SK-N-SH (cell line): ENCODE measurements at regions not wholly inside any gene's neighbourhood (a gene's known extent, or its start where the extent isn't known, plus 50 kb on each side); places are given as distances from the start of the nearest gene placed in this dataset.

Experiments used
- CTCF ChIA-PET: fragments of 300-600, 350-600 bp; formaldehyde crosslinking; extraction: SDS; loops from one replicate; lab custom pipeline; 2021; lab: Yijun Ruan, JAX
- POLR2A ChIA-PET: fragments of 350-600 bp; sonication (Branson Sonifier 250); formaldehyde crosslinking; extraction: SDS; loops from one replicate; lab custom pipeline; 2020; ENCODE audit warnings: antibody characterized with exemption, inconsistent platforms; lab: Yijun Ruan, JAX
- DNase-seq: peaks from one replicate; pipeline ENCODE4 v3.0.0; 2012
- H2AFZ ChIP-seq: fragments of 200-600 bp; sonication (generic); 2 replicates; pipeline ENCODE4 v1.8.1; 2016; ENCODE audit warnings: antibody characterized with exemption, mild to moderate bottlenecking, low read depth
- H3F3A ChIP-seq: fragments of 200-600 bp; sonication (generic); replicated peaks from 2 replicates; pipeline ENCODE3; 2016; ENCODE audit warnings: antibody characterized with exemption, mild to moderate bottlenecking; ENCODE audit not compliant: insufficient read depth
- H3K27ac ChIP-seq, 2 experiments: fragments of 200-500 bp in 1 of 2; fragments of 200-600 bp in 1 of 2; sonication (Bioruptor generic) in 1 of 2; sonication (generic), shearing (Covaris generic) in 1 of 2; 2 replicates each; pipeline versions ENCODE4 v1.5.1 to v1.6.1; 2014 to 2016; ENCODE audit warnings: low read depth in 2 of 2, inconsistent platforms in 1 of 2, low read length in 1 of 2, mild to moderate bottlenecking in 1 of 2, mixed read lengths in 1 of 2
- H3K27me3 ChIP-seq: fragments of 200-600 bp; sonication (generic), shearing (Covaris generic); 2 replicates; pipeline ENCODE4 v1.6.1; 2016; ENCODE audit warnings: mixed run types; ENCODE audit not compliant: insufficient read depth
- H3K36me3 ChIP-seq, 2 experiments: fragments of 200-500 bp in 1 of 2; fragments of 200-600 bp in 1 of 2; sonication (Bioruptor generic) in 1 of 2; sonication (generic) in 1 of 2; replicated peaks in 1 of 2; 2 replicates each; pipeline versions ENCODE3 to v1.5.1; 2014 to 2016; ENCODE audit warnings: low read length in 1 of 2, mild to moderate bottlenecking in 1 of 2; ENCODE audit not compliant: insufficient read depth in 2 of 2, control insufficient read depth in 1 of 2
- H3K4me1 ChIP-seq, 2 experiments: fragments of 200-500 bp in 1 of 2; fragments of 200-600 bp in 1 of 2; sonication (Bioruptor generic) in 1 of 2; sonication (generic), shearing (Covaris generic) in 1 of 2; 2 replicates each; pipeline versions ENCODE4 v1.5.1 to v1.6.1; 2014 to 2016; ENCODE audit warnings: low read depth in 1 of 2, low read length in 1 of 2, mixed run types in 1 of 2; ENCODE audit not compliant: insufficient read depth in 2 of 2, control insufficient read depth in 1 of 2
- H3K4me2 ChIP-seq: fragments of 200-600 bp; sonication (generic), shearing (Covaris generic); 2 replicates; pipeline ENCODE4 v1.6.1; 2017; ENCODE audit warnings: mixed run types
- H3K4me3 ChIP-seq, 2 experiments: fragments of 200-500 bp in 1 of 2; fragments of 200-600 bp in 1 of 2; sonication (Bioruptor generic) in 1 of 2; sonication (generic), shearing (Covaris generic) in 1 of 2; 2 replicates each; pipeline versions ENCODE4 v1.5.1 to v1.8.1; 2014 to 2016; ENCODE audit warnings: low read depth in 2 of 2, inconsistent platforms in 1 of 2, low read length in 1 of 2, mild to moderate bottlenecking in 1 of 2, mixed read lengths in 1 of 2, moderate library complexity in 1 of 2
- H3K79me2 ChIP-seq: fragments of 200-600 bp; sonication (generic); 2 replicates; pipeline ENCODE4 v1.8.1; 2017; ENCODE audit warnings: mild to moderate bottlenecking; ENCODE audit not compliant: insufficient read depth
- H3K9ac ChIP-seq: fragments of 200-600 bp; sonication (generic); 2 replicates; pipeline ENCODE4 v1.6.1; 2017; ENCODE audit warnings: mixed run types
- H3K9me2 ChIP-seq: fragments of 200-600 bp; sonication (generic); 2 replicates; pipeline ENCODE4 v1.6.1; 2017; ENCODE audit warnings: mixed run types
- H3K9me3 ChIP-seq: fragments of 200-600 bp; sonication (generic); 2 replicates; pipeline ENCODE4 v1.6.1; 2017; ENCODE audit warnings: mixed run types, mild to moderate bottlenecking, moderate library complexity
- H4K20me1 ChIP-seq: fragments of 200-600 bp; sonication (generic); 2 replicates; pipeline ENCODE4 v1.6.1; 2017; ENCODE audit warnings: mild to moderate bottlenecking, mixed run types; ENCODE audit not compliant: insufficient read depth
- CHD2 ChIP-seq: fragments of 150-350 bp; IDR thresholded peaks from 2 replicates; pipeline ENCODE4 v1.6.1; 2018; ENCODE audit warnings: low read length; ENCODE audit not compliant: partially characterized antibody
- ELF1 ChIP-seq: IDR thresholded peaks from 2 replicates; pipeline ENCODE4 v1.4.0; 2012
- EZH2phosphoT487 ChIP-seq: fragments of 200-600 bp; sonication (generic); IDR thresholded peaks from 2 replicates; pipeline ENCODE4 v1.6.1; 2017; ENCODE audit warnings: low read depth, mixed run types, mild to moderate bottlenecking, antibody characterized with exemption, moderate library complexity, borderline replicate concordance
- FOXJ3 ChIP-seq: sonication (generic); formaldehyde crosslinking; IDR thresholded peaks from 2 replicates; pipeline ENCODE4 v1.5.1; 2020; ENCODE audit warnings: mild to moderate bottlenecking, missing genetic modification reagents
- GABPA ChIP-seq: IDR thresholded peaks from 2 replicates; pipeline ENCODE4 v1.4.0; 2012; ENCODE audit warnings: low read depth, mild to moderate bottlenecking
- GATA2 ChIP-seq: sonication (generic); formaldehyde crosslinking; IDR thresholded peaks from 2 replicates; pipeline ENCODE4 v1.5.0; 2020; ENCODE audit warnings: mild to moderate bottlenecking, missing genetic modification reagents
- IRF3 ChIP-seq: fragments of 150-350 bp; IDR thresholded peaks from 2 replicates; pipeline ENCODE4 v1.6.1; 2016; ENCODE audit warnings: mild to moderate bottlenecking, low read depth, low read length
- JUND ChIP-seq: IDR thresholded peaks from 2 replicates; pipeline ENCODE4 v1.4.0; 2012
- MEF2A ChIP-seq: IDR thresholded peaks from 2 replicates; pipeline ENCODE4 v1.4.0; 2012; ENCODE audit warnings: low read depth, borderline replicate concordance
- MXI1 ChIP-seq: IDR thresholded peaks from 2 replicates; pipeline ENCODE4 v1.6.1; 2012; ENCODE audit warnings: mild to moderate bottlenecking, low read depth, low read length, improper control_type of control experiment
- NFIC ChIP-seq: IDR thresholded peaks from 2 replicates; pipeline ENCODE4 v1.4.0; 2012; ENCODE audit warnings: borderline replicate concordance
- NRF1 ChIP-seq: IDR thresholded peaks from 2 replicates; pipeline ENCODE4 v1.6.1; 2012; ENCODE audit warnings: low read depth, mild to moderate bottlenecking, low read length
- PBX3 ChIP-seq: IDR thresholded peaks from 2 replicates; pipeline ENCODE4; 2012
- RFX5 ChIP-seq: IDR thresholded peaks from 2 replicates; pipeline ENCODE4 v1.6.1; 2012; ENCODE audit warnings: mild to moderate bottlenecking, improper control_type of control experiment, low read length
- RXRA ChIP-seq: IDR thresholded peaks from 2 replicates; pipeline ENCODE4 v1.4.0; 2012; ENCODE audit warnings: low read depth, mild to moderate bottlenecking, borderline replicate concordance
- SIN3A ChIP-seq: IDR thresholded peaks from 2 replicates; pipeline ENCODE4 v1.6.1; 2012; ENCODE audit warnings: low read depth, mild to moderate bottlenecking, low read length, moderate library complexity, borderline replicate concordance
- USF2 ChIP-seq: fragments of 150-350 bp; IDR thresholded peaks from 2 replicates; pipeline ENCODE4 v1.6.1; 2017; ENCODE audit warnings: antibody characterized with exemption, low read length, low read depth, borderline replicate concordance
- WGBS: methylation state at CpG from one replicate; pipeline ENCODE4 v1.1.6; 2017; ENCODE audit warnings: low lambda C conversion rate; 5-methylcytosine and 5-hydroxymethylcytosine counted together

GRCh38 chrX:114334473-114334982, 249.4 kb upstream of the HTR2C start:
- no peaks in the 10 kb centered on the region for H3K4me1 ChIP-seq
- H3K27ac ChIP-seq, result no peak overlapping the region
- H3K9me3 ChIP-seq, result 0 out of 2 replicates have a peak, but pooled peaks cover 3% of the 10 kb centered on the region
- DNase-seq, result no peak
- no peaks in the 10 kb centered on the region for H3K79me2 ChIP-seq
- CTCF ChIA-PET, result no interaction called here
- POLR2A ChIA-PET, result no interaction called here
- no peak overlapping the region for H3K4me3 ChIP-seq
- H3K9me2 ChIP-seq, result no peaks in the 10 kb centered on the region
- TF ChIP-seq EZH2phosphoT487 (no peak), MXI1 (no peak), FOXJ3 (CRISPR knock-in tag) (no peak), RFX5 (no peak), IRF3 (no peak), SIN3A (no peak), NRF1 (no peak), CHD2 (no peak), MEF2A (no peak), USF2 (no peak), GATA2 (CRISPR knock-in tag) (no peak), NFIC (no peak), PBX3 (no peak), GABPA (no peak), JUND (no peak), ELF1 (no peak)
- H3K4me2 ChIP-seq, result no peak overlapping the region
- 10% methylated on average over 3 of the region's 4 CpGs for WGBS
- H3K36me3 ChIP-seq, result no peaks in the 10 kb centered on the region
- H3K9ac ChIP-seq, result no peak overlapping the region
- H3K27me3 ChIP-seq, result no peaks in the 10 kb centered on the region
- no peak overlapping the region for H2AFZ ChIP-seq
- H3F3A ChIP-seq, result no peaks in the 10 kb centered on the region
- H4K20me1 ChIP-seq, result no peaks in the 10 kb centered on the region

- no peak overlapping the region for H2AFZ ChIP-seq
- H3K36me3 ChIP-seq, result no peaks in the 10 kb centered on the region
- H3K79me2 ChIP-seq, result no peaks in the 10 kb centered on the region
- H3K27ac ChIP-seq, result no peak overlapping the region
- no peaks in the 10 kb centered on the region for H3K9me3 ChIP-seq
- WGBS, result 58% methylated on average over 2 of the region's 2 CpGs
- CTCF ChIA-PET, result no interaction called here
- no peaks in the 10 kb centered on the region; the same call in 1 of the 2 replicates for H3K27me3 ChIP-seq
- POLR2A ChIA-PET, result no interaction called here
- no peaks in the 10 kb centered on the region for H3F3A ChIP-seq
- H4K20me1 ChIP-seq, result no peaks in the 10 kb centered on the region
- H3K4me2 ChIP-seq, result no peak overlapping the region
- no peak overlapping the region for H3K4me3 ChIP-seq
- TF ChIP-seq EZH2phosphoT487 (no peak), RXRA (no peak), MEF2A (no peak)
- TF ChIP-seq, all 33 proteins: peak for 0
- Histone ChIP-seq H3K9me2 (no peaks in the 10 kb centered on the region), H3K4me1 (no peaks in the 10 kb centered on the region), H3K9ac (no peak overlapping the region)
- no peak for DNase-seq
These were observed 245.0 kb upstream of the HTR2C start for GRCh38 chrX:114338870-114339269.
